Ishikawa (cell line): ENCODE measurements at regions not wholly inside any gene's neighbourhood (a gene's known extent, or its start where the extent isn't known, plus 50 kb on each side); places are given as distances from the start of the nearest gene placed in this dataset.

Experiments used
- CEBPB ChIP-seq: IDR thresholded peaks from 2 replicates; pipeline ENCODE4 v1.6.1; 2012
- CREB1 ChIP-seq: IDR thresholded peaks from 2 replicates; pipeline ENCODE4 v1.6.1; 2012; ENCODE audit warnings: low read depth
- EGR1 ChIP-seq: IDR thresholded peaks from 2 replicates; pipeline ENCODE4 v1.6.1; 2012
- EP300 ChIP-seq: IDR thresholded peaks from 2 replicates; pipeline ENCODE4 v1.6.1; 2012; ENCODE audit warnings: borderline replicate concordance
- FOXM1 ChIP-seq: IDR thresholded peaks from 2 replicates; pipeline ENCODE4 v1.6.1; 2012; ENCODE audit warnings: low read depth, borderline replicate concordance
- MAX ChIP-seq: IDR thresholded peaks from 2 replicates; pipeline ENCODE4 v1.6.1; 2012
- NFIC ChIP-seq: IDR thresholded peaks from 2 replicates; pipeline ENCODE4 v1.6.1; 2012
- RAD21 ChIP-seq: IDR thresholded peaks from 2 replicates; pipeline ENCODE4 v1.6.1; 2012; ENCODE audit warnings: low read depth
- REST ChIP-seq: IDR thresholded peaks from 2 replicates; pipeline ENCODE4 v1.6.1; 2012; ENCODE audit warnings: low read depth, mild to moderate bottlenecking
- TAF1 ChIP-seq: IDR thresholded peaks from 2 replicates; pipeline ENCODE4 v1.6.1; 2012; ENCODE audit warnings: low read depth, mild to moderate bottlenecking
- TCF12 ChIP-seq: IDR thresholded peaks from 2 replicates; pipeline ENCODE4 v1.6.1; 2012; ENCODE audit warnings: low read depth
- TEAD4 ChIP-seq: IDR thresholded peaks from 2 replicates; pipeline ENCODE4 v1.6.1; 2012
- USF1 ChIP-seq: IDR thresholded peaks from 2 replicates; pipeline ENCODE4 v1.6.1; 2012
- YY1 ChIP-seq: IDR thresholded peaks from 2 replicates; pipeline ENCODE4 v1.6.1; 2012; ENCODE audit warnings: low read depth
- ZBTB7A ChIP-seq: IDR thresholded peaks from 2 replicates; pipeline ENCODE4 v1.6.1; 2012; ENCODE audit warnings: low read depth

GRCh38 chr2:180846756-180847472, 133.5 kb upstream of the UBE2E3 start:
- TF ChIP-seq TCF12 (no peak), EP300 (no peak), EGR1 (no peak), CEBPB (no peak), ZBTB7A (no peak), NFIC (no peak), USF1 (no peak), TAF1 (no peak), MAX (no peak), CREB1 (no peak), TEAD4 (no peak)

- TF ChIP-seq EGR1 (no peak), TEAD4 (no peak), ZBTB7A (no peak), TCF12 (no peak), CREB1 (no peak)
Measured at GRCh38 chr2:180842461-180842860, 137.9 kb upstream of the UBE2E3 start.

- TF ChIP-seq MAX (no peak), TCF12 (no peak), NFIC (no peak), CEBPB (no peak), RAD21 (no peak), ZBTB7A (no peak), REST (no peak), EP300 (no peak), TAF1 (no peak), YY1 (no peak), FOXM1 (no peak), USF1 (no peak), EGR1 (no peak), CREB1 (no peak), TEAD4 (no peak)
Measured at GRCh38 chr2:180840641-180841040, 139.8 kb upstream of the UBE2E3 start.

GRCh38 chr2:180829836-180830235, 150.6 kb upstream of the UBE2E3 start:
- 0 out of 2 replicates have a peak, but pooled peaks have one; percentile 9 for TF ChIP-seq NFIC
- TF ChIP-seq FOXM1 = 0 out of 2 replicates have a peak, but pooled peaks have one; percentile 25
- no peak for TF ChIP-seq CREB1
- TF ChIP-seq TEAD4 = no peak
- no peak for TF ChIP-seq CEBPB

- TF ChIP-seq EP300 (no peak), ZBTB7A (no peak), FOXM1 (no peak), YY1 (no peak), RAD21 (no peak), TEAD4 (peak; percentile 70)
Measured at GRCh38 chr2:180829261-180829660, 151.1 kb upstream of the UBE2E3 start.

GRCh38 chr2:180828756-180829155, 151.6 kb upstream of the UBE2E3 start:
- no peak for TF ChIP-seq YY1
- no peak for TF ChIP-seq MAX
- TF ChIP-seq NFIC = no peak

- no peak for TF ChIP-seq TAF1
- no peak for TF ChIP-seq TEAD4
- TF ChIP-seq REST = no peak
- no peak for TF ChIP-seq USF1
- TF ChIP-seq YY1 = no peak
Measured at GRCh38 chr2:180823546-180824141, 156.8 kb upstream of the UBE2E3 start.
